Peyer's patch (tissue), 4 donors: ENCODE measurements at regions not wholly inside any gene's neighbourhood (a gene's known extent, or its start where the extent isn't known, plus 50 kb on each side); places are given as distances from the start of the nearest gene placed in this dataset.

Source experiments
- CTCF ChIP-seq, 6 experiments: fragments of 450-650 bp in 4 of 6; fragments of 200-600 bp in 2 of 6; sonication (generic) in 1 of 6; IDR thresholded peaks; one replicate each; pipeline ENCODE4 v1.5.1; 2017 to 2019; ENCODE audit warnings: antibody characterized with exemption in 6 of 6, mild to moderate bottlenecking in 3 of 6, moderate library complexity in 1 of 6
- POLR2A ChIP-seq, 2 donors: fragments of 450-650 bp; IDR thresholded peaks; one replicate each; pipeline ENCODE4 v1.5.1; 2017; ENCODE audit warnings: antibody characterized with exemption in 2 of 2, mild to moderate bottlenecking in 2 of 2, moderate library complexity in 2 of 2

DNA sequence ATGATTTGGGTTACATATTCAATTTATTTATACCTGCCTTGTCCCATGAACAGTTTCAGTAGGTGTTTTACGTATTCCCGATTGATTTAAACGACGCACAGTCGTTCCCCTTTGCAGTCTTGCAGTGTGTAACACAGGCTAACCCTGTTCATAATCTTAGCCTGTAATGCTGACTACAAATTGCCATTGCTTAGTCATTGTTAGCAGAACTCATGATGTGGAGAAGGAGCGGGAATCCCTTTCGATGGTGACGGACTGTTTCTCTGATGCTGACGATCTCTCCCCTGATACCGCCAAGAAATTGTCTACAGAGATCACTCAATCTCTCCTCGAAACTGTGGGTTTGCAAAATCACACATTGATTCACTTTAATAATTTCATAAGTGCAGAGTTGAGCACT, 93.2 kb downstream of the MRPL36 start:
- no peak for TF ChIP-seq POLR2A (IDR thresholded peaks at IDR 0.05)
- TF ChIP-seq CTCF (IDR thresholded peaks at IDR 0.05) = no peak
